K562 (cell line): ENCODE measurements at regions not wholly inside any gene's neighbourhood (a gene's known extent, or its start where the extent isn't known, plus 50 kb on each side); places are given as distances from the start of the nearest gene placed in this dataset.

Experiments
- ATAC-seq: fragments of 200-7000 bp; cut with Tn5 transposase; 3 replicates; pipeline ENCODE4 v1.9.1; 2020; ENCODE audit warnings: moderate library complexity
- BruUV-seq: library from RNA; stranded (reverse); fragments of 400-500 nt; replicated peaks from 2 replicates; lab custom pipeline; 2021; lab: Mats Ljungman, UMichigan
- CTCF ChIA-PET: fragments of 300-600 bp; formaldehyde crosslinking; extraction: SDS; loops from one replicate; lab custom pipeline; 2021; ENCODE audit warnings: low intra/inter-chr PET ratio; lab: Yijun Ruan, JAX
- POLR2A ChIA-PET: fragments of 300-600, 350-650 bp; sonication (Branson Sonifier 250); formaldehyde crosslinking; extraction: SDS; loops from one replicate; lab custom pipeline; 2021; ENCODE audit warnings: antibody characterized with exemption, inconsistent platforms; lab: Yijun Ruan, JAX
- DNase-seq, 4 experiments: peaks; one replicate each; pipeline versions ENCODE4 v3.0.0 to v3.0.0-alpha.2; 2011 to 2018; ENCODE audit warnings: low spot score in 3 of 4, mixed read lengths in 3 of 4; ENCODE audit errors: extremely low read depth in 1 of 4
- FAIRE-seq: peaks from 2 replicates; lab custom pipeline; 2011; peaks lifted over from hg19 to GRCh38; lab: Jason Lieb, UNC
- H2AFZ ChIP-seq: 2 replicates; pipeline ENCODE4 v1.6.0; 2011; ENCODE audit warnings: low read depth, low read length, control low read depth, inconsistent platforms
- H3K27ac ChIP-seq: fragments of 200-600 bp; 3 replicates; pipeline ENCODE4 v1.8.0; 2011; ENCODE audit warnings: low read depth, mild to moderate bottlenecking, control low read depth, inconsistent platforms, low read length, moderate library complexity, mixed read lengths; ENCODE audit errors: extremely low read depth
- H3K27me3 ChIP-seq, 2 experiments: fragments of 300-600 bp in 1 of 2; 2 replicates in 1 of 2; 3 replicates in 1 of 2; pipeline versions ENCODE4 v1.6.0 to v1.8.0; 2011; ENCODE audit warnings: inconsistent platforms in 2 of 2, low read length in 2 of 2, mild to moderate bottlenecking in 1 of 2, mixed read lengths in 1 of 2, moderate library complexity in 1 of 2; ENCODE audit not compliant: control insufficient read depth in 2 of 2, insufficient read depth in 2 of 2
- H3K36me3 ChIP-seq: fragments of 300-600 bp; 3 replicates; pipeline ENCODE4 v1.8.0; 2011; ENCODE audit warnings: mild to moderate bottlenecking, low read length, inconsistent platforms; ENCODE audit not compliant: control insufficient read depth, insufficient read depth
- H3K4me1 ChIP-seq, 2 experiments: fragments of 200-600 bp in 1 of 2; replicated peaks in 1 of 2; 2 replicates in 1 of 2; 3 replicates in 1 of 2; pipeline versions ENCODE4 v1.5.1 to v1.8.0; 2011; ENCODE audit warnings: inconsistent platforms in 2 of 2, low read length in 2 of 2, mild to moderate bottlenecking in 1 of 2, mixed read lengths in 1 of 2, moderate library complexity in 1 of 2; ENCODE audit not compliant: control insufficient read depth in 2 of 2, insufficient read depth in 2 of 2
- H3K4me2 ChIP-seq: 2 replicates; pipeline ENCODE4 v1.6.1; 2011; ENCODE audit warnings: low read length, control low read depth, inconsistent platforms, mixed read lengths; ENCODE audit not compliant: insufficient read depth
- H3K4me3 ChIP-seq: fragments of 200-600 bp; sonication (generic), shearing (Covaris generic); 2 replicates; pipeline ENCODE4 v1.5.1; 2016; ENCODE audit warnings: control low read depth, inconsistent platforms
- H3K79me2 ChIP-seq: fragments of 200-600 bp; 3 replicates; pipeline ENCODE4 v1.8.0; 2011; ENCODE audit warnings: low read length, inconsistent platforms; ENCODE audit not compliant: control insufficient read depth, insufficient read depth
- H3K9ac ChIP-seq, 2 experiments: 2 replicates each; pipeline versions ENCODE4 v1.6.0 to v1.6.1; 2011; ENCODE audit warnings: low read depth in 2 of 2, low read length in 2 of 2, control low read depth in 1 of 2, inconsistent platforms in 1 of 2, mild to moderate bottlenecking in 1 of 2, mixed read lengths in 1 of 2; ENCODE audit not compliant: insufficient read depth in 1 of 2
- H3K9me1 ChIP-seq: one replicate; pipeline ENCODE4 v1.6.0; 2011; ENCODE audit warnings: inconsistent platforms, mild to moderate bottlenecking, low read length, moderate library complexity; ENCODE audit not compliant: control insufficient read depth, insufficient read depth
- H3K9me3 ChIP-seq: replicated peaks from 2 replicates; pipeline ENCODE4 v1.5.1; 2011; ENCODE audit warnings: low read depth, low read length, inconsistent platforms; ENCODE audit not compliant: control insufficient read depth, insufficient read depth
- H4K20me1 ChIP-seq: replicated peaks from 2 replicates; pipeline ENCODE4 v1.6.1; 2011; ENCODE audit warnings: low read length, inconsistent platforms, mixed read lengths; ENCODE audit not compliant: control insufficient read depth, insufficient read depth
- AFF4 ChIP-seq: sonication (generic); formaldehyde crosslinking; IDR thresholded peaks from 2 replicates; pipeline ENCODE4 v1.8.0; 2023; ENCODE audit warnings: mild to moderate bottlenecking, missing genetic modification reagents
- DACH1 ChIP-seq: fragments of 450-650 bp; IDR thresholded peaks from 2 replicates; pipeline ENCODE4 v1.6.1; 2018; ENCODE audit not compliant: partially characterized antibody
- ELF4 ChIP-seq: fragments of 450-650 bp; formaldehyde crosslinking; IDR thresholded peaks from 2 replicates; pipeline ENCODE4 v1.4.0; 2022; ENCODE audit warnings: missing genetic modification characterization
- FOSL1 ChIP-seq: fragments of 200-800 bp; sonication (Bioruptor generic); conservative IDR thresholded peaks from 2 replicates; pipeline ENCODE4 v1.6.1; 2016; ENCODE audit warnings: missing genetic modification characterization, missing compliant biosample characterization
- HNRNPUL1 ChIP-seq: fragments of 200-400 bp; formaldehyde crosslinking; IDR thresholded peaks from 2 replicates; pipeline ENCODE4 v1.6.1; 2017; ENCODE audit warnings: low read length
- KLF6 ChIP-seq: fragments of 250-450 bp; sonication (Bioruptor Pico); IDR thresholded peaks from 2 replicates; pipeline ENCODE4 v1.4.0; 2020; ENCODE audit warnings: mild to moderate bottlenecking, moderate library complexity, borderline replicate concordance
- MAFG ChIP-seq: fragments of 450-650 bp; conservative IDR thresholded peaks from 2 replicates; pipeline ENCODE4 v1.6.1; 2016; ENCODE audit warnings: missing genetic modification characterization, missing compliant biosample characterization
- NFRKB ChIP-seq: fragments of 450-650 bp; IDR thresholded peaks from 2 replicates; pipeline ENCODE4 v1.6.1; 2016; ENCODE audit warnings: low read depth
- PHF20 ChIP-seq: fragments of 450-650 bp; IDR thresholded peaks from 2 replicates; pipeline ENCODE4 v1.6.1; 2018; ENCODE audit not compliant: partially characterized antibody
- POLR3G ChIP-seq: IDR thresholded peaks from 2 replicates; pipeline ENCODE4 v1.6.1; 2011; ENCODE audit not compliant: insufficient read length, insufficient replicate concordance; ENCODE audit errors: extremely low read depth
- RUNX1 ChIP-seq: sonication (generic); IDR thresholded peaks from 2 replicates; pipeline ENCODE4 v1.6.1; 2016; ENCODE audit warnings: antibody characterized with exemption, low read depth
- TBP ChIP-seq: optimal IDR thresholded peaks from 2 replicates; pipeline ENCODE3; 2011; ENCODE audit warnings: low read depth, low read length, improper control_type of control experiment
- YY1 ChIP-seq, 3 experiments: IDR thresholded peaks; 2 replicates each; pipeline ENCODE4 v1.6.1; 2011; ENCODE audit warnings: low read length in 2 of 3, mild to moderate bottlenecking in 2 of 3, moderate library complexity in 2 of 3, borderline replicate concordance in 1 of 3, control low read depth in 1 of 3, low read depth in 1 of 3; ENCODE audit not compliant: insufficient read depth in 3 of 3, insufficient replicate concordance in 2 of 3, control insufficient read depth in 1 of 3, insufficient read length in 1 of 3; ENCODE audit errors: extremely low read depth in 1 of 3
- ZFX ChIP-seq: sonication (generic); formaldehyde crosslinking; IDR thresholded peaks from 2 replicates; pipeline ENCODE4 v1.8.0; 2022; ENCODE audit warnings: mild to moderate bottlenecking, missing genetic modification reagents, moderate library complexity
- ZKSCAN8 ChIP-seq: fragments of 200-800 bp; sonication (Bioruptor generic); IDR thresholded peaks from 2 replicates; pipeline ENCODE4 v1.6.1; 2016; ENCODE audit warnings: missing genetic modification characterization, missing compliant biosample characterization
- ZNF57 ChIP-seq: fragments of 450-650 bp; formaldehyde crosslinking; IDR thresholded peaks from 2 replicates; pipeline ENCODE4 v1.4.0; 2020; ENCODE audit warnings: mild to moderate bottlenecking, moderate library complexity
- ZNF780A ChIP-seq: fragments of 250-450 bp; sonication (Bioruptor Pico); IDR thresholded peaks from 2 replicates; pipeline ENCODE4 v1.5.0; 2021; ENCODE audit warnings: mild to moderate bottlenecking
- WGBS: fragments of 100-300 bp; shearing (Covaris generic); methylation state at CpG from one replicate; pipeline ENCODE4 v1.1.6; 2016; ENCODE audit warnings: low coverage, mixed read lengths; ENCODE audit not compliant: insufficient coverage; ENCODE audit errors: missing lambda C conversion rate; 5-methylcytosine and 5-hydroxymethylcytosine counted together
- in situ Hi-C: fragments of 300-500 bp; cut with MboI; formaldehyde crosslinking; loops from 4 replicates; pipeline ENCODE4 v1.15.0; 2018; ENCODE audit warnings: inconsistent platforms, mixed read lengths
- intact Hi-C: fragments of 100-400 bp; cut with micrococcal nuclease; formaldehyde crosslinking; loops from 2 replicates; pipeline ENCODE4 v1.14.2; 2022

GRCh38 chr2:20933714-20934113 lies 110.2 kb downstream of the APOB start (continued):
- no peak for TF ChIP-seq AFF4 (CRISPR knock-in tag)
- TF ChIP-seq ELF4 (CRISPR knock-in tag), result no peak
- TF ChIP-seq ZNF780A, result no peak
- no peak for TF ChIP-seq RUNX1

- Histone ChIP-seq H3K4me1 (no peaks in the 10 kb centered on the region), H3K27ac (no peak overlapping the region), H3K4me3 (no peak overlapping the region), H2AFZ (no peak overlapping the region), H3K27me3 (peaks cover 0 to 8% of the 10 kb centered on the region in 2 experiments; a peak in 1 of 5 replicates), H3K4me2 (no peak overlapping the region), H3K9me3 (no peaks in the 10 kb centered on the region), H3K9ac (no peak overlapping the region), H4K20me1 (no peaks in the 10 kb centered on the region), H3K36me3 (no peaks in the 10 kb centered on the region), H3K79me2 (no peaks in the 10 kb centered on the region), H3K9me1 (no peaks in the 10 kb centered on the region)
- intact Hi-C loops (no loop called here), in situ Hi-C loops (loop anchor here (25.0 kb wide), 1 partner anchor 494 kb away; the partner anchor contains the start of gene RHOB)
- FAIRE-seq, result no peak
- no peak for DNase-seq
- 0% methylated on average over 2 of the region's 2 CpGs for WGBS
- ChIA-PET CTCF (no interaction called here), POLR2A (interaction anchor here (0.6 kb wide), 1 partner anchor 783 kb away, joined by 3 read pairs; no protein-coding TSS in a partner anchor)
- BruUV-seq, result no TSS peak
- no peak for ATAC-seq
- TF ChIP-seq NFRKB, result no peak
- TF ChIP-seq KLF6 (CRISPR knock-in tag), result no peak
- no peak for TF ChIP-seq PHF20
- no peak for TF ChIP-seq POLR3G
- no peak for TF ChIP-seq MAFG (tag)
- TF ChIP-seq ZNF57 (CRISPR knock-in tag), result no peak
- TF ChIP-seq TBP, result no peak
- TF ChIP-seq FOSL1, result no peak
- no peak for TF ChIP-seq DACH1
- TF ChIP-seq HNRNPUL1, result no peak
- TF ChIP-seq ZFX, result no peak
- TF ChIP-seq YY1 (IDR thresholded peaks at IDR 0.05; ENCODE audit: borderline replicate concordance in 1 of 3, control insufficient read depth in 1 of 3, extremely low read depth in 1 of 3, insufficient read depth in 3 of 3, insufficient read length in 1 of 3, insufficient replicate concordance in 2 of 3, low read depth in 1 of 3, low read length in 2 of 3), result no peak
- TF ChIP-seq ZKSCAN8, result no peak
These were observed 108.4 kb upstream of the LDAH start for GRCh38 chr2:20931346-20931745.
